HG03159 (cell line): ENCODE measurements at regions not wholly inside any gene's neighbourhood (a gene's known extent, or its start where the extent isn't known, plus 50 kb on each side); places are given as distances from the start of the nearest gene placed in this dataset.
"Not testable (repeated sequence)": the region's sequence is repeated elsewhere in the genome, so short reads cannot be mapped to it uniquely, and the experiment has no call there.

ENCODE experiments used
- ATAC-seq: cut with Tn5 transposase; IDR thresholded peaks from one replicate; pipeline ENCODE4 v1.9.1; 2021; ENCODE audit warnings: mild to moderate bottlenecking, moderate library complexity; ENCODE audit not compliant: unreplicated experiment

DNA sequence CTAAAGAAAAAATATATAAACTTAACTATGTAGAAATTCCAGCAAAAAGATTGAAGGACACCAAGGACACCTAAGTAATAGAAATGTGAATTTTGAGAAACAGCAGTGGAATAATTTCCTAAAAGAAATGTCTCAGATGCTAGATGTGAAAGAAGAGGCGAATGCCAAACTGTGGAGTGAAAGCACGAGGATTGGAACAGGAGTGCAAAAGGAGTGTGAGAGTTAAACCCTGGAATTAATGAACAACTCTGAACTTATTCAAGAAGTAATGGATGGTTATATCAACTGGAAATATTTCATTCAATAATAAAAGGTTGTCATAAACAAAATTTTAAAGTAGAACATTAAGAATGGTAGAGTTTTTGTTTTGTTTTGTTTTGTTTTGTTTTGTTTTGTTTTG lies 78.5 kb upstream of the SGIP1 start:
- no peak for ATAC-seq

DNA sequence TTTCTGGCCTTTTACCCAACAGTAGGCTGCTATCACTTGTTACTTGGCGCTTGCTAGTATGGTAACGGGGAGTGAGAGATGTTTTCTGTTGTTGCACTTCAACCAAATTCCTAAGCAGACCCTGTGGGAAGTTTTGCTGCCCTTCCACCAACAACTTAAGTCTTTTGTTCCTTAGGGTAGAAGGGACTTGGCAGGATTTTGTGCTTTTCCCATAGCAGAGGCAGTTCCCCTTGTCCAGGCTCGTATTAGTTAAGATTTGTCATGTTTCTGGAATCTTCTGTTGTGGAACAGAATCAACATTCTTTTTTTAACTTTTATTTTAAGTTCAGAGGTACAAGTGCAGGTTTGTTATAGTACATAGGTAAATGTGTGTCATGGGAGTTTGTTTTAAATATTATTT lies 73.2 kb upstream of the SGIP1 start:
- no peak for ATAC-seq

DNA sequence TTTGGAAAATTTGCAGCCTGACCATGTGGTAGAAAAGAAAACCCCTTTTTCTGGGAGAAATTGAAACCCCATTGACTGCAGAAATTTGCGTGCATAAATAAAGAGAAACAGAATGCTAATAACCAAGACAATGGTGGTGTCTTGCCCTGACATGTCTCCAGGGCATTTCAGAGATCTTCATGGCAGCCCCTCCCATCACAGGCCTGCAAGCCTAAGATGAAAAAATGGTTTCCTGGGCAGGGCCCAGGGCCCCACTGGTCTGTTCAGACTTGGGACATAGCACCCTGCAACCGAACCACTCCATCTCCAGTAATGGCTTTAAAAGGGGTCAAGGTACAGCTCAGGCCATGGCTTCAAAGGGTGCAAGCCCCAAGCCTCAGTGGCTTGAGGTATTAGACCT lies 71.6 kb upstream of the SGIP1 start:
- ATAC-seq = no peak

DNA sequence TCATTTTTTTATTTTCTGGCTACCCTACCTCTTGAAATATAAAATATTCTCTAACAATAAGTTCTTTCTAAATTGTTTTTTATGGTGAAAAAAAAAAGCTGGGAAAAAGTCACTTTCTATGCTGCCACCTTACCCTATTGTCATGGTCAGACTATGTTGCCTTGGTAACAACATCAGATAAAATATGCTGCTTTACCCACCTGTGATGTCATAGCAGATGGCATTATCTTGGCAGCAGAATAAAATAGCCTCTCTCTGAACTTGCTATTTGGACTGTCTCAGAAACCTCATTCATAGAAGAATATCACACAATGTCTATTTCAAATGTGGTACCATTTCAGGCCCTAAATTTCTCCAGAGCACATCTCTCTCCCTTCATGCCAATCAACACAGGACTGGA lies 69.6 kb upstream of the SGIP1 start:
- no peak for ATAC-seq

DNA sequence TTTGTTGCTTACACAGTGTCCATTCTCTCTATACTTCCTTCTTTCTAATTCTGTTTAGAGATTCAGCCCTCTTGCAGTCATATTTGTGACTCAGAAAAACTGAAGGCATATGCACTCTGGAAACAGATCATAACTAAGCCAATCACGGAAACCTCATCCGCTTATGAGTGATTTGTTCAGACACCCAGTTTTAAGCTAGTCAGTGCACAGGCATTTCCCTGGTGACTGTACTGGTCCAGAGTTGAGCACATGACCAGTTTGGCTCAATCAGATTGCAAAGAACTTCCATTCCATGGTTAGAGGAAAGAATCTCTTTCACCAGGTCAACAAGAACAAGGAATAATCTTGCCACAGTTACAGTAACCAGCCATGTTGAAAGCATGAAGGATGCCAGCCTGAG lies 69.2 kb upstream of the SGIP1 start:
- ATAC-seq = no peak

DNA sequence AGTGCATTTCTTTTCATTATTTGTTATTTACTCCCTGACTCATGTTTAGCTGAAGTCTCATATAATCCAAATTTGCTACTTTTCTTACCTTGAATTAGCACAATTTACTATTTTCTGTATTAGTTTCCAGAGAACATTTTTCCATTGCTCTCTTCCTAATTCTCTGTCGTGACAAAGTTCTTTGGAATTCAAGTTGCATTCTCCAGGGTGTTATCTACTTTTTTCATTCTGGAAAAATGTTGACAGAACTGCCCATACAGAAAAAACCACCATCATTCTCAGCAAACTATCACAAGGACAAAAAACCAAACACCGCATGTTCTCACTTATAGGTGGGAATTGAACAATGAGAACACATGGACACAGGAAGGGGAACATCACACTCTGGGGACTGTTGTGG lies 67.3 kb upstream of the SGIP1 start:
- not testable (repeated sequence) for ATAC-seq

DNA sequence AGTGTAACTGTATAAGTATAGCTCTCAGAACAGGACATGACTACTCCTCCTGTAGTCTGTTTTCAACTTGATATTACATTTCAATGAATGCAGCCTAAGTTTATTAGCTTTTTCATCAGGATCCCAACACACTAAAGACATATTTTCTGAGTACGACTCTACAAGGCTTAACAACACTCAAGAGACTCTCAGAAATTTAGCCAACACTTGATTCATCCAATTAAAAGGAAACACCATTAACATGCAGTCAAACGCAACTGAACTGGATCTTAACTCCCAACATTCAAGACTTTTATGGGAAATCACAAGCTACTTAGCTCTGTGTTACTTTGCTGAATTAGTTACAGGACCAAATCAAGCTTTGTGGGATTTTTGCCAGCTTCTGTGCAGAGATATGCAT lies 65.2 kb upstream of the SGIP1 start:
- ATAC-seq = no peak

DNA sequence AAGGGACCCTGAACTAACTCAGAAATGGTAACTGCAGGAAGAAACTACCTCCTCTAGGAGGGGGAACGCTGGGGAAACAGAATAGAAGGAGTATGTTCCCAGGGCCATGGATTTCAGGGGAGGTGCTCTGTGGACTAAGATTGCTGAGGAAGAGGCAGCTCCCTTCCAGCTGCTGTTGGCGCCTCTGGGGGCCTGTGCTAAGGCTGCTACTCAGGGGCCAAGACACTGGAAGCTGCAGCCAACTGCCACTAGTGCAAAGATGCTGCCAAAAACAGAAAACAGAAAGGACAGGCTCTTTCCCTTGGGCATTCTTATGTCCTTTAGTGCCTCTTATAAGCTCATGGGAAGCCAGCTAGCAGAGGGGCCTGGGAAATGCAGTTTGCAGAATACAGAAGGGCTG lies 58.0 kb upstream of the SGIP1 start:
- ATAC-seq = no peak

DNA sequence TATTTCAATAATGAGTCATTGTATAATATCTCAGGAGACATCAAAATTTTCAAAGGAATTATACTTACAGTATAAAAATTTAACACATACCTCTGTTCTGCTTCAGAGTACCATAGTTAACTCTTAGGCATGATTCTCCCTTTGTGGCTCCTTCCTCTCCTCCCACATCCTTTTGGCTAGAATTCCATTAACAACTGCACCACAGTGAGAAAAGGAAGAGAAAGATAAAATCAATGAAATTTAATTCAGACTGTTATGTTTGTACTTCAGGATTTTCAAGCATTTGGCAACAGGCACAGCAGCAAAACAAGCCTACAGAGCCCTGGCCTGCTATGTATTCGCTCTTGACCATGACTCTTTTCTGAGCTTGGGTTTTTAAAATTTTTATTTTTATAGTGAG lies 57.2 kb upstream of the SGIP1 start:
- ATAC-seq = no peak

DNA sequence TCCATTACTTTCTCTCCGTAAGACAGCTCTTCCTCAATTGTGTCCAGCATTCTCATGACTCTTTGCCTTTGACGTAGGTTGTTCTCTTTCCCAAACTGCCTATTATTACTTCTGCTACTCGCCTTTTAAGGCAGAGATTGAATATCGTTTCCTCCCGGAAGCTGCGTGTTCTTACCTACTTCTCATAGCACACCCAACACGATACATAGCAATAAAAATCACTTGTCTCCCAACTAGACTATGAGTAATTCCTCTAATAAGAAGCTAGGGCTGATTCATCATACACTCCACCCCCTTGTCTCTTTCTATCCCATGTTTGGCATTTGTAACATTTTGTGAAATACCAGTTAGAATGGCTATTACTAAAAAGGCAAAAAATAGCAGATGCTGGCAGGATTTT lies 55.8 kb upstream of the SGIP1 start:
- ATAC-seq = no peak

DNA sequence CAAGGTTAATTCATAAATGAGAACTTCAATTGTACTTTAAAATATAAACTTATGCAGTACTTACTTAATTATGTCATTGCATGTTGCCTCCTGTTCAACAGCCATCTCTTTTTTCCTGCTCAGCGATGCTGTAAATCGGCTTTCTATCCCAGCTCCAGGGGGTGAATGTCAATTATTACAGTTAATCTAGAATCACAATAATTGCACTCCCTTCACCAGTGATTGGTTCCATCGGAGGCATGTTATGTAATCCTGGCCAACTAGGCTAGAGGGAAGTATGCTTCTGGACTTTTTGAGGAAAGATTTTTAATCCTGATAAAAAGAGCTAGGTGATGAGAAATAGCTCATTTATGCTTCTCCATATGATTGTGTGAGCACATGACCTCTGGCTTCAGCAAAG lies 53.8 kb upstream of the SGIP1 start:
- no peak for ATAC-seq

DNA sequence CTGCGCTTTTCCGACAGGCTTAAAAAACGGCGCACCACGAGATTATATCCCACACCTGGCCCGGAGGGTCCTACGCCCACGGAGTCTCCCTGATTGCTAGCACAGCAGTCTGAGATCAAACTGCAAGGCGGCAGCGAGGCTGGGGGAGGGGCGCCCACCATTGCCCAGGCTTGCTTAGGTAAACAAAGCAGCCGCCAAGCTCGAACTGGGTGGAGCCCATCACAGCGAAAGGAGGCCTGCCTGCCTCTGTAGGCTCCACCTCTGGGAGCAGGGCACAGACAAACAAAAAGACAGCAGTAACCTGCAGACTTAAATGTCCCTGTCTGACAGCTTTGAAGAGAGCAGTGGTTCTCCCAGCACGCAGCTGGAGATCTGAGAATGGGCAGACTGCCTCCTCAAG lies 52.7 kb upstream of the SGIP1 start:
- ATAC-seq = not testable (repeated sequence)
